NCI-H774 (cell line): ENCODE measurements at regions not wholly inside any gene's neighbourhood (a gene's known extent, or its start where the extent isn't known, plus 50 kb on each side); places are given as distances from the start of the nearest gene placed in this dataset.
A peak's percentile ranks its signal among the peaks of the same experiment; 100 is the strongest.

Experiments
- DNase-seq: peaks from one replicate; lab custom pipeline; 2025; lab: John Stamatoyannopoulos, UW

GRCh38 chr20:24169256-24169655, 180.7 kb upstream of the GGTLC1 start:
- DNase-seq, result no peak

GRCh38 chr20:24166412-24166811, 177.8 kb upstream of the GGTLC1 start:
- no peak for DNase-seq

- no peak for DNase-seq
Measured at GRCh38 chr20:24166123-24166381, 177.5 kb upstream of the GGTLC1 start.

GRCh38 chr20:24165301-24166122, 176.9 kb upstream of the GGTLC1 start:
- DNase-seq, result no peak

DNA sequence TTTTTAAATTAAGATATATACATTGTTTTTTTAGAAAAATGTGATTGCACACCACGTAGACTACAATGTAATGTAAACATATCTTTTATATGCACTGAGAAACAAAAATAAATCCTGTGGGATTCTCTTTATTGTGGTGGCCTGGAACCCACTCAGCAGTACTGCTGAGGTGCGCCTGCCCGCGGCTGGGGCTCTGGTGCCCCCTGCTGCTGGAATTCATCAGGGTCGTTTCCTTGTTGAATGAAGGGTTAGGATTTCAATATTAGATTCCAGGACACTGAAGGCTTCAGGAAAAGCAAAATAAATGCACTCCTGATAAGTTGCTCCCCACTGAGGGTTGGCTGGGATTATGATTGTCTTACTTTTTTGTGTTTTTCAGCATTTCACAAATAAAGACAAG, 175.8 kb upstream of the GGTLC1 start:
- no peak for DNase-seq

DNA sequence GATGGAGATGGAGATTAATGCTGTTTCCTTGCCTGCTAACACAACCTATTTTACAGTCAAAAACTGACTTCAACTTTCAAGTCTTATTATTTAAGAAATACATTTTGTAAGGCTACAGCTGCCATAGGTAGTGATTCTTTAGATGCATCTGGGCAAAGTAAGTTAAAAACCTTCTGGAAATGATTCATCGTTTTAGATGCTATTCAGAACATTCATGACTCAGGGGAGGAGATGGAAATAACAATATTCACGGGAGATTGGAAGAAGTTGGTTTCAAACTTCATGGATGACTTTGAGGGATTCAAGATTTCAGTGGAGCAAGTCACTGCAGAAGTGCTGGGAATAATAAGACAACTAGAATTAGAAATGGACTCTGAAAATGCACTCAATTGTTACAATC, 174.9 kb upstream of the GGTLC1 start:
- no peak for DNase-seq

DNA sequence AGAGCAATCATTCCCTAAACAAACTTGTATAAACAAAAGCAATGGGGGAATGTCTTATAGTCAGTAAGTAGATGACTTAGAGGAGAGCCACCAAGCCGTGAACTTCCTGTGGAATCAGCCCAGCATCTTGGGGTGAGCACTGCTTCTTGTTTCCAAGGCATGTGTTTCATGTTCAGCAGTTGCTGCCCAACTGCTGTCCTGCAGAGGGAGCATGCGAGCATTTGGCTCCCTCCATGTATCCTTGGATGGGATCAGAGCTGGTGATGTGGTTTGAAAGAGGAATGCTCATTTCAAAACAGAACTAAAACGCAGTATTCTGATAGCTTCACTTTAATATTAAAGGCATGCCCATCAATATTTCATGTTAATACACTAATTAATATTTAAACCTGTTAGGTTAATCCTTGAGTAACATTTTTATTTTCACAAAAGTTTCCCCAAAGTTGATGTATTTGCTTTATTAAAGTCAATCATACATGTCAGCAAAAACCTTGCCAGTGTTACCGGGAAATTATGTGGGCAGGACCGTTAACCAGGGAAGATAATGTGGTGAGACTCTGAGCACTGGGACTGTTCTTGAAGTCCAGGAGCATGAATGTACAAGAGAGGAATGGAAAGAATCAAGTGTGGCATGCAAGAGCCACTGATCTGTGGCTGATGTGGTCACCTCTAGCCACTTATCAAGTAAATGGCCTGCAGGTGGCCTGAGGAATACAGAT, 172.1 kb upstream of the GGTLC1 start:
- DNase-seq, result no peak

- no peak for DNase-seq
Measured at GRCh38 chr20:24158281-24158680, 169.7 kb upstream of the GGTLC1 start.

GRCh38 chr20:24157213-24157612, 168.6 kb upstream of the GGTLC1 start:
- DNase-seq, result no peak

GRCh38 chr20:24153101-24154040, 164.8 kb upstream of the GGTLC1 start:
- DNase-seq, result no peak

DNA sequence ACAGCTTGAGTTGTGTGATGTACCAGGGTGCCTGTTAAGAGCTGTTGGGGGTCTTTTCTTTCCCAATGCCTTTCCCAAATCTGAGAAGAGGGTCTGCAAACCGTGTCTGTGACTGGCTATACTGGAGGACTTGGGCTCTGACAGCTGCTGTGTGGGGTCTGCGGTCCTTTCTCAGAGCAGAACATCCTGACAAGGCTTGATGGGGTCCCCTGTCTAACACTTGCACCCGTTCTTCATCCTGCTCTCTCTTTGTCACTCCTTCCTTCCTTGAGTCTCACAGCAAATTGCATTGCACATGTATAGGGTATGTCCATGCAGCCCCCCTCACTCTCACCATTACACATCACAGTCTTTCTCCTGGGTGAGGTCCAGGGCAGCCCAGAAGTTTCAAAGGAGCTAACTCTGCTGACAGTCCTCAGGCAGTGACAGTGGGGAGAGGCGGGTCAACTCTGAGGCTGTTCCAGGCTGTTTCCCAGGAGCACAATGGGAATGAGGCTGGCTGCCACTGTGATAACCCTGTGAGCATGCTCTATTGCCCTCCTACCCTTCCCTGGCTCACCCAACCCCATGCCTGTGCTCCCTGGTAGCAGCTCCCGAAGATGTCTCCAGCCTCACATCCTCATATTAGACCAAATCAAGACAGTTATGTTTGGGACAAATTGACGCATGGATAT, 163.2 kb upstream of the GGTLC1 start:
- DNase-seq, result no peak

DNA sequence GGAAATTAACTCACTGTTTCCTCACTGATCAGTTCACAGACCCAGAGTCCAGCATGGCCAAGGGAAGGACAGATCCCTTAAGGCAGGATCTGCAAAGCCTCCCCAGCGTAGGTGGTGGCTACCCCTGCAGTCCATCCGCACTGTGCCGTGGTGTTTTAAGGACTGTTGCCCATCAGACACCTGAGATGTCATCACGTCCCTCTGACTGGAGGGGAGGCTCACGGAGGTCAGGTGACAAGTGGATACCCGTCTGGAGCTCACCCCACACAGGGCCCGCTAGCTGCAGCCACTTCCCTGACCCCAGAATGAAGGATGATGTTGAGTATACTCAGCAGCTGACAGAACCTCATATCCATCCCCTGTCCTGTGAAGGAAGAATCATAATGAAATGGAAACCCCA, 161.8 kb upstream of the GGTLC1 start:
- DNase-seq, result no peak

GRCh38 chr20:24149881-24150307, 161.3 kb upstream of the GGTLC1 start:
- DNase-seq, result peak; percentile 0

- DNase-seq, result no peak
Measured at GRCh38 chr20:24149175-24149574, 160.6 kb upstream of the GGTLC1 start.

- no peak for DNase-seq
Measured at GRCh38 chr20:24148372-24148771, 159.8 kb upstream of the GGTLC1 start.

DNA sequence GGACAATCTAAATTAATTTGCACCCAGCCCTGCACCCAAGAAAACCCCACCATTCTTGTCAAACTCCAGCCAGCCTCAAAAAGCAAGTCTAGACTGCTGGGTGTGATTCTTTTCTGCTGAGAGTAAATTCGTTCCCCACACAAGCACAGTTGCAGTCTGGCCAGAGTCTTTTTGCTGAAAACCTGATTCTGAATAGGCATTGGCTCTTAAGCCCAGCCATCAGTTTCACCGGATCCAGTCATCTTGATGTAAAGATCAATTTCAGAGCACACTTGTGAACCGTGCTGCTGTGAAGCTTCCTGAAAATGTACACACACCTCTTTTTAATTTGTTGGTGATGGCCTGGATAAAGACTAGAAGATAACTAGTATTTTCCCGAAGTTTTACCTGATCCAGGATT, 159.4 kb upstream of the GGTLC1 start:
- DNase-seq, result no peak

DNA sequence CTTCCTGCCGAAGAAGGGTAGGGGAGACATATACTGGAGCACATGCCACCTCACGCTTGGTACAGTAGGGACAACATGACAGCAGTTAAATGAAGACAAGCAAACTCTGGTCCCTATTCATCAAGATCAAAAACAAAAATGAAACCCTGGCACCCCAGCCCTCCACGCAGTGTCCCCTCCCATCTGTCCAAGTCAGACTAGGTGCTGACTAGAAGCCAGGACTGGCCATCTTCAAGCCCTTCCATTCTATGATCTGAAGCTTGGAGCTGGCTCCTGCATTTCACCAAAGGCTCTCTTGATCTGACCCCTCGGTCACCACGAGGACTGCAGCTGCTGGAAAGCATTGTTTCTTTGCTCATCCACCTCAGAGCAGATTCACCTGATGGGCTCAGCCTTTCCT, 158.9 kb upstream of the GGTLC1 start:
- DNase-seq, result no peak

- no peak for DNase-seq
Measured at GRCh38 chr20:24146231-24146634, 157.7 kb upstream of the GGTLC1 start.

DNA sequence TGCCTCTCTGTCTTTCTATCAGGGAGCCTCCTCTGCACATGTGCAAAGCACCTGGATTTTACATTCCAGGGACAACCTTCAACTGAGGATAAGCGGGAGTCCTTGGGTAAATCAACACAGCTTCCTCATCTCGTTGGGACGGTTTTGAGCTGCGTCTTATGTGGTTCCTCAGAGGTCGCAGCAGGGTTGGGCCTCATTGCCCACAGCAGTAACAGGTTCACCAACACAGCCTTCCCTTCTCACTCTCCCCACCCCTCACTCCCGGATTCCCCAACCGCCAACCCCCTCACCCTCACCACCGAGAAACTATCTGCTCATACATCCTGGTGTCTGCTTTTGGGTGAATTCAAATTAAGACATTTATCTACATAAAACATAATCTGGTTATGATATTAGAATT, 155.8 kb upstream of the GGTLC1 start:
- DNase-seq, result no peak

DNA sequence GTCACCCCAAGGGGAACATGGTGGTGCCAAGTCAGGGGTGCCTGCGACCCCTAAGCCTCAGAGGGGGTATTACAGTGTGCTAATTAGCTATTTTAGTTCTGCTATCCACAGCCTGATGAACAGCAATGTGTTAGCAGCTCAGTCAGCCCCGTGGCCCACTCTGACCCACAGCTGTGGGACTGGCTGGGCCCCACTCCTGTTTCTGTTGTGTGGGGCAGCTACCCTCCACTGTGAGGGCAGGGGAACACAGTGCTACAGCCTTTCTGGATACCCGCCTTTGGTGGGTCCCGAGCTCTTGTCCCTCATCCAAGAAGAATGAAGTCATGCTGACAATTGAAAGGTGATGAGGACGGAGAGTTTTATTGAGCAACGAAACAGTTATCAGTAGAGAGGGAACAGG, 152.5 kb upstream of the GGTLC1 start:
- DNase-seq, result no peak

- DNase-seq, result no peak
Measured at GRCh38 chr20:24139846-24140245, 151.3 kb upstream of the GGTLC1 start.

- DNase-seq, result no peak
Measured at GRCh38 chr20:24138951-24139350, 150.4 kb upstream of the GGTLC1 start.
